HCEC 1CT (cell line): ENCODE measurements at regions not wholly inside any gene's neighbourhood (a gene's known extent, or its start where the extent isn't known, plus 50 kb on each side); places are given as distances from the start of the nearest gene placed in this dataset.

Experiments used
- DNase-seq: peaks from one replicate; pipeline ENCODE4 v3.0.0-alpha.2; 2017

DNA sequence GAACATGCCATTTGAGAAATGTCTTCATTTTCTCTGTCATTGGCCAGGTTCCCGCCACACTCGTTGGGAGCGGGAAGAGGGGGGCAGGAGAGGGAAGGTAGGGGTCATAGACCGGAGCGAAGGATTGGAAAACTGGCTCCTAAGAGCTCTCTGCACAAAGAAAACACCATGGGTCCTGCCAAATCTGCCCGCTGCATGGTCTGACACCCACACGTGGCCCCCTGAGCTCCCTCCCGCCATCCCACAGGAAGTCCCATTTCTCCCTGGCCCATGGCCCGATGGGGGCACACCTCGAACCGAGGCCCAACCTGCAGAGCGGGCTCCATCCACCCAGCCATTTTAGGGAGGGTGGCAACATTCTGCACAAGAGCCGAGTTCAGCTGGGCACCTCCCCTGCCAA lies 159.6 kb downstream of the SALL1 start:
- no peak for DNase-seq

DNA sequence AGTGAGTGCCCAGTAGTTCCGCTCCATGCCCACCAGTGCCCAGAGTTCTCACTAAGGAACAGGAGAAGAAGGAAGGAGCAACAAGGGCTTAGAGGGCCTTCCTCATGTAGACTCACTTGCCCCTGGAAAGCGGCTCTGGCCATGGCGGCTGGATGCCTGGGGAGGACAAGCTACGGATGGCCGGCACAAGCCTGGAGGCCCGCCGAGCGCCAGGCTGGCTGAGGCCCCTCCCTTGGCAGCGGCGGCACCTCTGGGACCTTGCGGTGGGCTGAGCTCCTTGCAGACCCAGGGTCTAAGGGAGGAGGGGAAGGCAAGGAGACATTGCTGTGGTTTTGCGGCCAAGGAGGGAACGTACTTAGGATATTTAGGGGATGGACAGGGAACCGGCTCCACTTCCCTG lies 160.1 kb downstream of the SALL1 start:
- DNase-seq, result no peak

DNA sequence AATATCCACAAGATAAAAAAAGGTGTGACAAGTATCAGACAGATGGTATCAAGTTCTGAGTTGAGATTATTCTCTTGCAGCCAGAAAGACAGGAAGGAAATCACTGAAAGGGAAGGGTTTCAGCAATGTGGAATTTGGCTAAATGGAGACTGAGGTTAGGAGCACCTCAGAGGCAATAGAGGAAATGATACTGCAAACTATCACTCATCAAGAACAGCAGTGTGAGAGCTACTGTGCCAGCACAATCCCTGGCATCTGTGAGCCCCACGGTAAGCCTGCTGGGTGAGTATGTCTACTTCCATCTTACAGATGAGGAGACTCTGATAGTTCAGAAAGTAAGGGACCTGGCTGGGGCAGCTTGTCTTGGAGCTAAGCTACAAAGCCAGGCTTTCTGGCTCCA lies 162.0 kb downstream of the SALL1 start:
- DNase-seq, result no peak

DNA sequence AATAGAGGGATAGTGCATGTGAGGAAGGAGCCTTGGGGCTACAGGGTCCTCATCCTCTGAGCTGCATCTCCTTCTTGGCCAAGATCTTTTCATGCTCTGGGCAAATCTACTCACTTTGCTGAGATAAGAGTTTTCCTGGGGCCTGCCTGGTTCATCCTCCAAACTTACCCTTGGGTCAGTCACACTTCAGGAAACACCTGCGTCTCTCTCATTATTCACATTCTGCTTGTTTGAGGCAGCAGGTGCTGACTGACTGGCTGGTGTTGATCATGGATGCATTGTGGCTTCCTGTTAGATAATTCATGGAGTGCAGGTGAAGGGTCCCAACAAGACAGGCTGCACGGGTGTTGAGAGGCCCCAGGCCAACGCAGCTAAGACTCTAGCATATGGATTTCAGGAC lies 162.6 kb downstream of the SALL1 start:
- no peak for DNase-seq

DNA sequence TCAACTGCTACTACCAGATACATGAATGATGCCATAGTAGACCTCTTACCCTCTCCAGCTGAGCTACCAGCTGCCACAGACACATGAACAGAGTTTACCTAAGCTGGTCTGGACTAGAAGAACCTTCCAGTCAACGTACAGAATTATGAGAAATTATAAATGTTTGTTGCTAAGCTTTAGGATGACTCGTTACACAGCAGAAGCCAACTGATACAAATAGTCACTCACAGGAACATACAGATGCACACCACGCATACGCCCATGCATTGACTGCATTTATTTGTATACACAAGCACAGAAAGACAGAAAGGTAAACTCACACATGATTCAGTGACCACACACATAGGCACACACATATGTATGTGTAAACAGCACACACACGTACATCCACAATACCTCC lies 164.6 kb downstream of the SALL1 start:
- DNase-seq, result no peak

DNA sequence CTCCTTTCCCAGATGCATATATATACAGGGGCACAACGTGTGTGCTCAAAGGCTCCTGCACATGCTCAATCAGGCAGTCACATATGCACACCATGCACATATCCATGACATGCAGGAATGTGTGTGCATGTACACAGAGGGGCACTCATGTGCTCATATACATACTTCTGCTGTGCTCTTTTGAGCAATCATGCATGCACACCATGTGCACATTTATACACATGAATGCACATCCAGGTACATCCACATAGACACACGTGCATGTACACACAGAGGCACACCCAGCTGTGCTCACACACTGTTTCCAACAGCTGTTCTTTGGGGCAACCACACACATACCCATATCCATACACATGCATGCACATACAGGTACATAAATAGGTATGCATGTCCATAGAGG lies 165.3 kb downstream of the SALL1 start:
- DNase-seq, result no peak

DNA sequence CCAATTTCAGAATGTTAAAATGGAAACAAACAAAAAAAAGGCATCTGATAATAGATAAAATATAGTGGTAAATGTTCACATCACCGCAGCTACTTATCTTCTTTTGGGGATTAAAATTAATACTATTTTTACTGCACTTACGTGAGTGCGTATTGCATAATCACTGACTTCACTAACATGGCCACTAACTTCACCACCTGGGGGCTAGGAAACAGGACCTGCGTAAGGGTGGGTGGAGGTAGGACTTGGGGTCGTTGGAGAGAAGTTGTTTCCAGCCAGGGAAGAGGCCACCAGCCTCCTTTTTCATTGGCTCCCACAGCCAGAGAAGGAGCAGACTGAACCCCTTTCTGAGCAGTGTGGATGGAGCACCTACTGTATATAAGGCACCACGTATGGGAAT lies 166.4 kb downstream of the SALL1 start:
- no peak for DNase-seq

DNA sequence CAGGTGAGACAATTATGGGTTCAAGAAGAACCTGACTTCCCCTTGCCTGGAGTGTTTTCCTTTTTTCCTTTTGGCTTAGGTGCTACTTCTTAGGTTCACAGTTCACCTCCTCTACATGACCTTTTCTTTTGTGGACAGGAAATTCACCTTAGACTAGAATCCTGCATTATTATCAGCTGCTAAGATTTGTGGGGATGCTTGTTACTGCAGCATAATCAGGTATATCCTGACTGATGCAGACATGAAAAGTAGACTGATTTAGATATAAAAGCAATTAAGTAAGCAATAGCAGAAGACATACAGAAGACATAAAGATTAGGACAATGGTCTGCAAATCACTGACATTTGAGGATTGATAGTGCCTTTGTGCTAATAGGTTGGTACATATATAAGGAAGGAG lies 168.3 kb downstream of the SALL1 start:
- no peak for DNase-seq

DNA sequence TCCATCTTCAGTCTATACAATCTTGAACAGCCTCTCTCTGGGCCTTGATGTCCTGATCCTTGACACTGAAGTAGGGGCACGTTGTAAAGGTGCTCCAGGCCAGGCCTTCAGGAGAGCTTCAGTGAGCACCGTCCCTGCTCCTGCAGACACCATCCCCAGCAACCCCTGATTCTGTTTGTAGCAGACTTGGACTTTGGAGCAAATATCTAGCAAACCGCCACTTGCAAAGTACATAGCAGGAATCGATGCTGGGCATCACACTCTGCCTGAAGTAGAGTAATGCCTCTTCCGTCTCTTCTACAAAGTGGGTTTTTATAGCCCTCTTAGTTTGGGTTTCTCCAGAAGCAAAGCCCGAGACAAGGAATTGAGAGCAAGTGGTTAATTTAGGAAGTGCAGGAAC lies 169.1 kb downstream of the SALL1 start:
- DNase-seq, result no peak

DNA sequence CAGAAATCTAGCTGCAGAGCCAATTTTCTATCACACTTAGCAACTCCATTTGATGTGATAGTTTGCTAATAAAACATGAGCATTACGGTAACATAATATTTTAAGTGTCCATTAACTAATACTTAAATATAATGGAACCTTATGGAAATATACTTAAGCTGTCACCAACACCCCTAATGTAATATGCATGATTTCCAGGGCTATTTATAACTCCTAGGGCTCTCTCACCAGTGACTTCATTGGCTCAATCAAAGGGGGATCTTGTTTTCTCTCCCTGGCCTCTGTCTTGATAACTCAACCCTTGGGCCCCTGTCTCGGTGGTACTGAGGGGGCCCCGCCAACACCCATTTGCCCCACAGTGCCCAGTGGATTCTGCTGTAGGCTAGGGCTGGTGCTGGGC lies 170.4 kb downstream of the SALL1 start:
- no peak for DNase-seq

DNA sequence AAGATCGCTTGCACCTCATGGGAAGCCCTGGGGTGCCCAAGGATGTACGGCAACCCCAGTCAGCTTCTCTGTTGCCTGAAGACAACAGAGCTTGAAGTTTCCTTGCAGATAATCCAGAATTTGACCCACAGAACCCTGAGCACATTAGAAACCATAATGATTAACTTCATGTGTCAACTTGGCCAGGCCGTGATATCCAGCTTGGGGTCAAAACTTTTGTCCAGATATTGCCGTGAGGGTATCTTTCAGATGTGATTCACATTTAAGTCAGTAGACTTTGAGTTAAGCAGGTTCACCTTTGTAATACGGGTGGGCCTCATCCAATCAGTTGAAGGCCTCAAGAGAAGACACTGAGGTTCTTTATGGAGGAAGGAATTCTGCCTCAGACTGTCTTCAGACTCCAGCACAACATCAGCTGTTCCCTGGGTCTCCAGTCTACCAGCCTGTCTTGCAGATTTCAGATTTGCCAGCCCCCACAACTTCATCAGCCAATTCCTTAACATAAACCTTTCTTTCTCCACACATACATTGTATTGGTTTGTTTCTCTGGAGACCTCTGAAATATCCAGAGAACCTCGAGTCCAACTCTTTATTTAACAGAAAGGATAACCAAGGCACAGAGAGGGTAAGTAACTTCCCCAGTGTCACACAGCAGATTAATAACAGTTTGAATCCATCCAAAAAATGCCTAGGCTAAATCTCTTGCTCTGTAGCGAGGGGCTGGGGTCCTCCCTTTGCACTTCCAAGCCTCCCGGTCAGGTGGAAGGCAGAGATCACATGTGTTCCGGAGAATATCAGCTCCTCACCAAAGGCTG lies 171.1 kb downstream of the SALL1 start:
- DNase-seq, result no peak

DNA sequence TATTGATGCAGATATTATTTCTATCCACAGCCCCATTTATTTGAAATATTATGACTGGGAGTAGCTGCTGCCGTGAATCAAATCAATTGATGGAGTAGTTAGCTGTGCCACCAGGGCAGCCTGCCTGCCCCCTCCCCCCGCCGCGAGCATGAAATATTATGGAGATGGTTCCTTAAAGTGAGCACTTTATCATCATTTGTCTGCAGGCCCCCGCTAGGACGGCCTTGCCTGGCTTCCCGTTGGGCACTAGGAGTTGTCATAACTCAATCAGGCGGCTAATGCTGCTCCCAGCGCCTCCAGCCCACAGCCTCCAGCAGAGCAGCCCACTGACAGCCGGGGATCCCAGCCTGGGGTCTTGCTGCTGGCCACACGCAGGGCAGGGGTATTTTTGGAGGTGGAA lies 173.9 kb downstream of the SALL1 start:
- DNase-seq, result no peak

DNA sequence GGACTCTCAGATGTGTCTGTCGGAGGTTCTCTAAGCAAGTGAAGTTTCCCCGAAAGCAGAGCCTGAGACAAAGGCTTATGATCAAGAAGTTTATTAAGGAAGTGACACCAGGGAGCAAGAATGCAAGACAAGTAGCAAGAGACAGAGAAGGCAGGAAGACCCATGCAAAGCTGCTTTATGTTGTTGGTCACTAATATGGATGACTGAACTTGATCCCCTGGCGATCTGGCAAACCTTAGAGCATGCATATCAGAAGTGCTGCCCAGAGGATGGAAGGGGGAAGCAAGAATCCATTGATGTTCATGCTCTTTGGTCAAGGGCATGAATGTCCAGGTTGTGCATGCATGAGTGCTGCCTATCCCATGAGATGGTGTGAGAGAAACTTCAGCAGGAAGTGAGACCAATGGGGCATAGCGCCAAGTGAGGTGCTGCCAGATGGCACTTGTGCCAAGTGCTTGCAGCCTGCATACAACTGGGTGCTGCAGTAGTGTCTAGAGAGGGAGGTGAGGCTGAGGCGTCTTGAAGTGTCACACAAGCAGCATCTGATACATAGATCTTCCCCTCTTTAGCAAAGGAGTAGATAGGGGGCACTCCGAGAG lies 176.5 kb downstream of the SALL1 start:
- DNase-seq, result no peak

DNA sequence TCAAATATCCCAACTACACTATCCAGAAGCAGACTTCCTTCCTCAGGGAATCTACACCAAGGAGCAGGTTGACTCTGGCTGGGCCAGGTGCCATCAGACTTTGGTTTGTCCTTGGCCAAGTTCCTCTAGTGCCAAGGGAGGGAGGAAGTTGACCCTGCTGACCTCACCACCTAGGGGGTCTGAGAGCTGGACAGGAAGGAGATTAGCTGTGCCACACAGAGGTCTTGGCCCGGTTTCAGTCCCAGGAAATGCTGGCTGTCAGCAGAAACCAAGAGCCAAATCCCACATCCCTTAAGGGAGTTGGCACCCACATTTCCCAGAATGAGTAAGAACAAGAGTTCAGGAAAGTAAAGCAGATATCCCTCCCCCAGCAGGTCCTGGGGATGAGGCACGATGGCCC lies 178.2 kb downstream of the SALL1 start:
- no peak for DNase-seq

DNA sequence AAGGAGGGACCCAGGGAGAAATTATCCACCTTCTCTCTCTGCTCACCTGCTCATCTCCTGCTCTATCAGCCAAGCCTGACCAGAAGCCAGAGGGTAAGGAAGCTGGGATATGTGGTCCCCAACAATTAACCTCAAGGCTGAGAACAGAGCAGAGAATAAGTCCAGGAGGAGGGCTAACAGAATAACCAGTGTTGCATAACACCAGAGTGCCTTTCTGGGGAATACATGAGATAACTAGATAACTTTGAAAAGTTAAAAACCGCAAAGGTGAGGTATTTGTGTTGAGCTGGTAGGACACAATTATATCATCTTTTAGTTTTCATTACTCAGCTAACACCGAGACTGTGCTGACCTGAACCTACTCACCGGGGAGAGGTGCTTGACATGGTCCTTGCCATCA lies 180.8 kb downstream of the SALL1 start:
- no peak for DNase-seq

DNA sequence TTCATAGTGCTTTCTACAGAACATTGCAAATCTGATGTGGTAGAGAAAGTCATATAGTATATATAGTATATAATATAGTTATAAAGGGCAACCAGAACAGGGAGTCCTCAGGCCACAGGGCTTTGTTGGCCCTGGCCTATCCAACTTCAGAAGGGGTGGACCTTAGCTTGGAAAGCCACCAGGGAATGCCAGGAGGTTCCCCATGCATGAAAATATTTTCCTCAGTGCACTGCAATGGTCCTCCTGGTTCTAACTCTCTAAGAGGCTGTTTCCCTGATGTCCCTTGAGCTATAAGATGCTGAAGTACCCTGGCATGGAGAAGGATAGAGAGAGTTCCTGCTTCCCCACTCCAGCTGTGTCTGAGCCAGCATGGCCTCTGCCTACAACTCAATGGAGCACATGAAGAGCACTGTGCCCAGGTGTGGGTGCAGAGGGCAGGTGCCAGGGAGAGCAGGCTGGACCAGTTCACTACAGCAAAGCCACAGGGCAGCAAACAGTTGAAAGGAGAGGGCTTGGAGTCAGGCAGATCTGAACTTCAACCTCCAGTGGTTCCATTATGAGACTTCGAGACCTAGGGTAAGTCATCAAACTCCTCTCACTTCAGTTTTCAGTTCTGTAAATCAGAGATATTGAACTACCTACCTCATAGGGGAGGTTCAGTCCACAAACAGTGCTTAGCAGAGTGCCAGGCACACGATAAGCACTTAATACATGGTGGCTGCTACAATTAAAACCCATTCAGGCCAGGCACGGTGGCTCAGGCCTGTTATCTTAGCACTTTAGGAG lies 183.1 kb downstream of the SALL1 start:
- DNase-seq, result no peak

DNA sequence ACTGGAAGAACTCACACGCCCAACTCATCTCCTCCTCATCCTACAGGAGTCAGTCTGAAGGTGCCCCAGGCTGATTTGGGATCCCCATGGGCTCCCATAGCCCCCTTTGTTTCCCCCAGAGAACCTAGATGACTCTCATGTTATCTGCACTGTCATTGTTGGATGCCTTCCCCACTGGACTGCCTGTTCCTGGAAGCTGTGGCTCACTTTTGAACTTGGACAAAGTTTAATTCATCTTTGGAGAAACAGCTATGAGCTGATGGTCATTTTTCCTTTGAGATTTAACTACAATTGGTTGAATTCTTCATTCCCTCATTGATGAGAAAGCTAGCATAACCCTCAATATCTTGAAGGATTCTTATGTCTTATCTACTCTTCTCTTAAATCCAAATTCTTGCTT lies 186.6 kb downstream of the SALL1 start:
- DNase-seq, result no peak

DNA sequence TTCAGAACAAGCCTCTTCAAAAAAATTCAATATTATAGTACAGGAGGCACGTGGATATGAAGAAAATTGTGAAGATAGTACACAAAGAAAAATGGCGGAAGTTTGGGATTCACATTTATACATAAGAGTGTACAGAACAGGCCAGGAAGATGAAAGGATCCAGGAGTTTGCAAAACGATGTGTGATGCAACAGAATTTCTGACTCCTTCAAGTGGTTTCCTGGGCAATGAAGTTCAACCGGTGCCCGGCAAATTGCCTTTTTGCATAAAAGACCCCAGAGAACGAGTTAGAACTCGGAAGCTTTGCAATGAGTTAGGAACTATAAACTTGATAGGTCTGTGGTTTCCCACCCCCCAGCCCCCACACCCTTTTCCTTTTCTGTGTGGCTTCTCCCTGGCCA lies 189.1 kb downstream of the SALL1 start:
- no peak for DNase-seq

DNA sequence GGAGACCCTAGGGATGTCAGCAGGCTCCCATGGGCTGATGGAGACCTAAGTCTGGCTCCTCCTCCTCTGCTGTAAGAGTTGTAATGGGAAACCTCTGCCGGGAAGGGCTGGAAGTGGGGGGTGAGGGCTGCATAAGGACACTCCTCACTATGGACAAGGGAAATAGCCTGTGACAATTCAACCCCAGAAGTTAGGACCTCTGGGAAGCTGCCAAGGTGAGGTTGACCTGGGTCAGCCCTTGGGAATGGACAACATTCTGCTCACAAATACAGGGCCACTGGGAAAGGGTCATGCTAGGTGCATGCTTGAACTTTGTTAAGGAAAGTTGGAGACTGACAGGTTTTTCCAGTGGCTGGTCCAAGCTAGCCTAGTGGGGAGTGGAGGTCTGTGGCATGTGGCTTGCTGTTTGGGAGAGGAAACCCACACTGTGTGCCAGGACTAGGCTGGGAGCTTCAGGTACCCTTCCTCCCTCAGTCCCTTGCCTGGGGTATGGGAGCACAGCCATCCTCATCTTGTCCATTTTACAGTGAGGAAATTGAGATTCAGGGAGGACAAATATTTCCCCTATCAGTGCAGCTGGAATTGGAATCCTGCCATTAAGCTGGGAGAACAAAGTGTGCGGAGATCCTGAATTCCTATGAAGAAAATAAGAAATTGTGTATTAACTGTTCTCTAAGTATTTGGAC lies 190.4 kb downstream of the SALL1 start:
- DNase-seq, result no peak

DNA sequence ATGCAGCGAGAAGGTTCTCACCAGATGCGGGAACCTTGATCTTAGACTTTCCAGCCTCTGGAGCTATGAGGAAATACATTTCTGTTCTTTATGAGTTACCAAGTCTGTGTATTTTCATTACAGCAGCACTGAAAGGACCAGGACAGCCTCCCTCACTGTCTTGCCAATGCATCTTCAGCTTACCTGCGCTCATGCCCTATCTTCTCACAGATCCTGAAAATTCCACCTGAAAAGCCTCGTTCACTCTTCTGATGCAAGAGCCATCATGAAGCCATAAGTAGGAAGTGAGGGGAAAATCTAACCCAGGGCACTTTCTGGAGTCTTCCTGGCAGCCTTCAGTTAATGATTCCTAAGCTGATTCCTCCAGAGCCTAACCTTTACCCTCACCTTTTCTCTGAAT lies 194.0 kb downstream of the SALL1 start:
- DNase-seq, result no peak

DNA sequence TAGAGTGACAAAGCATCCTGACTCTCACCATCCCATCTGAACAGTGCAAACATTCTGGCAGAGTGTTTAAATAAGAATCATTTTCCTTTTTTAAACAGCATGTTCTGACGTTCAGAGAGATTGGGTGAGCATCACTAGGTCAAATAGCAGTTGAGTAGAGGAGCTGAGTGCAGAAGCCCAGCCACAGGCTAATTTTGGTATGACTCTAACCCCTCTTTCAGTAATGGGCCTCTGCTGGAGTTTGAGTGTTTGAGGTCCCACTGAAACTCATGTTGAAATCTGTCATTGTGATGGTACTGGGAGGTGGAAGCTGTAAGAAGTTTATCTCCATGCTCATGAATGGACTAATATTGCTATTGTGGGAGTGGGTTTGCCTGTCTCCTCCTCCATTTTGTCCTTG lies 194.4 kb downstream of the SALL1 start:
- DNase-seq, result no peak

DNA sequence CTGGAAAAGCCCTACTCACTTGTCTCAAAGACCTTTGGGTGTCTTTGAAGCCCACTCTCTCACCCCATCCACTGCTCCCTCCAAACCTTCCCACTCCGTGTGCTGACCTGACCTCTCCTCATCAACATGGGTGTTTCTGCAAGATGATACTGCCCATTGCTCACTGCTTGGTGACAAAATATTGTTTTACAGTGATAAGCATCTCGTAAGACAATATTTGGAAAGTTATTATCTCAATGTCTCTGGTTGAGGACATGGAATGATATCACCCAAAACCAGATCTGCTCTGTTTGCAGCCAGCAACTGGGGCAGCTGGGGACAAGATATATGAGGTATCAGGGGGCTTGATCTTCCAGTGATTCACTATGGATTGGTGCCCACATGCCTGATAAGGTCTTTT lies 195.8 kb downstream of the SALL1 start:
- DNase-seq, result no peak

DNA sequence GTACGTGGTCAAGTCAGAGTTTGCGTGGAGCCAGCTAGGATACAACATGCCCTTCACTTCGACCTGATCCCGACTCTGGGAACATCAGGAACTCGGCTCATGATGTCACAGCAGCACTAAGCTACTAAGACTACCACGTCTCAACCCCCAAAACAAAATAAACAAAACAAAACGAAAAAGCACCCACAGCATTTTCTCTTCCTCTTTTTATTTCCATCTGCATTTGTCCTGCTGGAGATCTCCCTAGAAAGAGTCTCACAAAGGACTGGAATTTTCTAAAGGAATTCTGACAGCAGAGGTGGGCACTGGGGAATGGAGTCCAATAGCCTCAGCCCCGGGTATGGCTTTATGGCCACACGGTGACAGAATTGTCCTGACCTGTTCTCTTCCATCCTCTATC lies 196.6 kb downstream of the SALL1 start:
- DNase-seq, result no peak

DNA sequence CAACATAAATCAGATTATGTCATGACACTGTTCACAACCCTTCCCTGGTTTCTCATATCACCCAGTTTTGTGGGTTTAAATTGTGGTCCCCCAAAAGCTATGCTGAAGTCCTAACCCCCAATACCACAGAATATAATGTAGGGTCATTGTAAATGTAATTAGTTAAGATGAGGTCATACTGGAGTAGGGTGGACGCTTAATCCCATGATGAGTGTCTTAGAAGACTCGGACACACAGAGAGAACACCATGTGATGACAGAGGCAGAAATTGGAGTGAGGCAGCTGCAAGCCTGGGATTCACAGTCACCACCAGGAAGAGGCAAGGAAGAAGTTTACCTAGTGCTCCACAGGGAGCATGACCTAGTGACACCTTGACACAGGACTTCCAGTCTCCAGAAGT lies 197.8 kb downstream of the SALL1 start:
- DNase-seq, result no peak
